Hepatocyte (in vitro differentiated cells): ENCODE measurements at regions not wholly inside any gene's neighbourhood (a gene's known extent, or its start where the extent isn't known, plus 50 kb on each side); places are given as distances from the start of the nearest gene placed in this dataset.

Source experiments
- CTCF ChIP-seq: fragments of 200-600 bp; sonication (generic); IDR thresholded peaks from 2 replicates; pipeline ENCODE4 v1.5.1; 2016; ENCODE audit warnings: antibody characterized with exemption, mild to moderate bottlenecking; ENCODE audit not compliant: poor library complexity
- EZH2 ChIP-seq: fragments of 200-600 bp; sonication (generic); IDR thresholded peaks from 2 replicates; pipeline ENCODE4 v1.6.1; 2016; ENCODE audit warnings: antibody characterized with exemption, mild to moderate bottlenecking, borderline replicate concordance
- EZH2phosphoT487 ChIP-seq: fragments of 200-600 bp; sonication (generic); IDR thresholded peaks from one replicate; pipeline ENCODE4 v1.6.1; 2018; ENCODE audit warnings: antibody characterized with exemption, mild to moderate bottlenecking, low read depth, moderate library complexity; ENCODE audit not compliant: unreplicated experiment, severe bottlenecking

GRCh38 chr10:118955951-118956801, 73.3 kb upstream of the NANOS1 start:
- TF ChIP-seq CTCF, result no peak
- TF ChIP-seq EZH2, result no peak
- no peak for TF ChIP-seq EZH2phosphoT487
